DOHH2 (cell line): ENCODE measurements at regions not wholly inside any gene's neighbourhood (a gene's known extent, or its start where the extent isn't known, plus 50 kb on each side); places are given as distances from the start of the nearest gene placed in this dataset.

Experiments
- CTCF ChIP-seq: fragments of 200-600 bp; sonication (generic); IDR thresholded peaks from one replicate; pipeline ENCODE4 v1.5.1; 2014; ENCODE audit warnings: antibody characterized with exemption, mild to moderate bottlenecking, low read depth, low read length; ENCODE audit not compliant: poor library complexity, severe bottlenecking
- EZH2phosphoT487 ChIP-seq: fragments of 200-600 bp; sonication (generic); IDR thresholded peaks from 2 replicates; pipeline ENCODE4 v1.6.1; 2017; ENCODE audit warnings: borderline replicate concordance, mild to moderate bottlenecking, antibody characterized with exemption, low read length, moderate library complexity, mixed read lengths

GRCh38 chr2:144702051-144702450 is 182.1 kb upstream of the ZEB2 start:
- TF ChIP-seq CTCF (no peak), EZH2phosphoT487 (no peak)
